NB4 (cell line): ENCODE measurements at regions not wholly inside any gene's neighbourhood (a gene's known extent, or its start where the extent isn't known, plus 50 kb on each side); places are given as distances from the start of the nearest gene placed in this dataset.

Source experiments
- MYC ChIP-seq: IDR thresholded peaks from 2 replicates; pipeline ENCODE4 v1.6.1; 2011; ENCODE audit warnings: low read depth, low read length
- POLR2A ChIP-seq: IDR thresholded peaks from 2 replicates; pipeline ENCODE4 v1.6.1; 2011; ENCODE audit warnings: mild to moderate bottlenecking; ENCODE audit not compliant: insufficient read length; ENCODE audit errors: extremely low read depth
- TF ChIP-seq, protein P1 (sequence below): IDR thresholded peaks from one replicate; pipeline ENCODE4 v1.5.1; 2012; ENCODE audit warnings: low read depth, low read length
- TF ChIP-seq, protein P2 (sequence below): IDR thresholded peaks from 2 replicates; pipeline ENCODE4 v1.6.1; 2011; ENCODE audit warnings: low read depth, low read length

- TF ChIP-seq, protein P1, sequence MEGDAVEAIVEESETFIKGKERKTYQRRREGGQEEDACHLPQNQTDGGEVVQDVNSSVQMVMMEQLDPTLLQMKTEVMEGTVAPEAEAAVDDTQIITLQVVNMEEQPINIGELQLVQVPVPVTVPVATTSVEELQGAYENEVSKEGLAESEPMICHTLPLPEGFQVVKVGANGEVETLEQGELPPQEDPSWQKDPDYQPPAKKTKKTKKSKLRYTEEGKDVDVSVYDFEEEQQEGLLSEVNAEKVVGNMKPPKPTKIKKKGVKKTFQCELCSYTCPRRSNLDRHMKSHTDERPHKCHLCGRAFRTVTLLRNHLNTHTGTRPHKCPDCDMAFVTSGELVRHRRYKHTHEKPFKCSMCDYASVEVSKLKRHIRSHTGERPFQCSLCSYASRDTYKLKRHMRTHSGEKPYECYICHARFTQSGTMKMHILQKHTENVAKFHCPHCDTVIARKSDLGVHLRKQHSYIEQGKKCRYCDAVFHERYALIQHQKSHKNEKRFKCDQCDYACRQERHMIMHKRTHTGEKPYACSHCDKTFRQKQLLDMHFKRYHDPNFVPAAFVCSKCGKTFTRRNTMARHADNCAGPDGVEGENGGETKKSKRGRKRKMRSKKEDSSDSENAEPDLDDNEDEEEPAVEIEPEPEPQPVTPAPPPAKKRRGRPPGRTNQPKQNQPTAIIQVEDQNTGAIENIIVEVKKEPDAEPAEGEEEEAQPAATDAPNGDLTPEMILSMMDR = no peak
- TF ChIP-seq MYC = no peak
- no peak for TF ChIP-seq POLR2A
- TF ChIP-seq, protein P2, sequence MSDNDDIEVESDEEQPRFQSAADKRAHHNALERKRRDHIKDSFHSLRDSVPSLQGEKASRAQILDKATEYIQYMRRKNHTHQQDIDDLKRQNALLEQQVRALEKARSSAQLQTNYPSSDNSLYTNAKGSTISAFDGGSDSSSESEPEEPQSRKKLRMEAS = no peak
Observed at GRCh38 chr11:42536611-42537360, 775.0 kb upstream of the API5 start.
